Liver (tissue), 3 donors: ENCODE measurements at regions not wholly inside any gene's neighbourhood (a gene's known extent, or its start where the extent isn't known, plus 50 kb on each side); places are given as distances from the start of the nearest gene placed in this dataset.

Experiments
- FOXA1 ChIP-seq: IDR thresholded peaks from 2 replicates; pipeline ENCODE4 v1.6.1; 2016; ENCODE audit warnings: antibody characterized with exemption
- FOXA2 ChIP-seq: IDR thresholded peaks from 2 replicates; pipeline ENCODE4 v1.6.1; 2016; ENCODE audit warnings: antibody characterized with exemption
- GABPA ChIP-seq, 2 donors: IDR thresholded peaks in 1 of 2; conservative IDR thresholded peaks in 1 of 2; 2 replicates each; pipeline ENCODE4 v1.6.1; 2016; ENCODE audit warnings: antibody characterized with exemption in 2 of 2, mild to moderate bottlenecking in 1 of 2, moderate library complexity in 1 of 2
- JUND ChIP-seq, 2 donors: IDR thresholded peaks; 2 replicates each; pipeline ENCODE4 v1.6.1; 2016; ENCODE audit warnings: antibody characterized with exemption in 2 of 2
- MAX ChIP-seq: IDR thresholded peaks from 2 replicates; pipeline ENCODE4 v1.6.1; 2016; ENCODE audit warnings: antibody characterized with exemption
- RAD21 ChIP-seq, 2 donors: IDR thresholded peaks; 2 replicates each; pipeline ENCODE4 v1.6.1; 2016; ENCODE audit warnings: antibody characterized with exemption in 2 of 2, mild to moderate bottlenecking in 2 of 2
- RXRA ChIP-seq, 2 donors: IDR thresholded peaks; 2 replicates each; pipeline ENCODE4 v1.6.1; 2017 to 2018; ENCODE audit warnings: antibody characterized with exemption in 2 of 2, mild to moderate bottlenecking in 1 of 2
- SP1 ChIP-seq: IDR thresholded peaks from 2 replicates; pipeline ENCODE4 v1.6.1; 2018; ENCODE audit warnings: antibody characterized with exemption, mild to moderate bottlenecking
- TAF1 ChIP-seq: conservative IDR thresholded peaks from 2 replicates; pipeline ENCODE4 v1.6.1; 2016; ENCODE audit warnings: antibody characterized with exemption, mild to moderate bottlenecking
- YY1 ChIP-seq: IDR thresholded peaks from 2 replicates; pipeline ENCODE4 v1.6.1; 2016; ENCODE audit warnings: antibody characterized with exemption, mild to moderate bottlenecking
- TF ChIP-seq, protein P1 (sequence below): IDR thresholded peaks from 2 replicates; pipeline ENCODE4 v1.6.1; 2016; ENCODE audit warnings: antibody characterized with exemption, mild to moderate bottlenecking
- TF ChIP-seq, protein P2 (sequence below): fragments of 150-350 bp; IDR thresholded peaks from 2 replicates; pipeline ENCODE4 v1.5.1; 2017; ENCODE audit warnings: improper control_type of control experiment, low read depth, low read length; ENCODE audit not compliant: missing input control
- TF ChIP-seq, protein P3 (sequence below): IDR thresholded peaks from 2 replicates; pipeline ENCODE4 v1.6.1; 2016; ENCODE audit warnings: antibody characterized with exemption
- TF ChIP-seq, protein P4 (sequence below): IDR thresholded peaks from 2 replicates; pipeline ENCODE4 v1.6.1; 2016; ENCODE audit warnings: antibody characterized with exemption
- donor health status: healthy.
- donor health status: healthy.

GRCh38 chr16:88170528-88170991, 212.2 kb upstream of the ZNF469 start:
- TF ChIP-seq, protein P1, sequence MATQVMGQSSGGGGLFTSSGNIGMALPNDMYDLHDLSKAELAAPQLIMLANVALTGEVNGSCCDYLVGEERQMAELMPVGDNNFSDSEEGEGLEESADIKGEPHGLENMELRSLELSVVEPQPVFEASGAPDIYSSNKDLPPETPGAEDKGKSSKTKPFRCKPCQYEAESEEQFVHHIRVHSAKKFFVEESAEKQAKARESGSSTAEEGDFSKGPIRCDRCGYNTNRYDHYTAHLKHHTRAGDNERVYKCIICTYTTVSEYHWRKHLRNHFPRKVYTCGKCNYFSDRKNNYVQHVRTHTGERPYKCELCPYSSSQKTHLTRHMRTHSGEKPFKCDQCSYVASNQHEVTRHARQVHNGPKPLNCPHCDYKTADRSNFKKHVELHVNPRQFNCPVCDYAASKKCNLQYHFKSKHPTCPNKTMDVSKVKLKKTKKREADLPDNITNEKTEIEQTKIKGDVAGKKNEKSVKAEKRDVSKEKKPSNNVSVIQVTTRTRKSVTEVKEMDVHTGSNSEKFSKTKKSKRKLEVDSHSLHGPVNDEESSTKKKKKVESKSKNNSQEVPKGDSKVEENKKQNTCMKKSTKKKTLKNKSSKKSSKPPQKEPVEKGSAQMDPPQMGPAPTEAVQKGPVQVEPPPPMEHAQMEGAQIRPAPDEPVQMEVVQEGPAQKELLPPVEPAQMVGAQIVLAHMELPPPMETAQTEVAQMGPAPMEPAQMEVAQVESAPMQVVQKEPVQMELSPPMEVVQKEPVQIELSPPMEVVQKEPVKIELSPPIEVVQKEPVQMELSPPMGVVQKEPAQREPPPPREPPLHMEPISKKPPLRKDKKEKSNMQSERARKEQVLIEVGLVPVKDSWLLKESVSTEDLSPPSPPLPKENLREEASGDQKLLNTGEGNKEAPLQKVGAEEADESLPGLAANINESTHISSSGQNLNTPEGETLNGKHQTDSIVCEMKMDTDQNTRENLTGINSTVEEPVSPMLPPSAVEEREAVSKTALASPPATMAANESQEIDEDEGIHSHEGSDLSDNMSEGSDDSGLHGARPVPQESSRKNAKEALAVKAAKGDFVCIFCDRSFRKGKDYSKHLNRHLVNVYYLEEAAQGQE, result no peak
- TF ChIP-seq MAX, result no peak
- TF ChIP-seq FOXA2, result no peak
- TF ChIP-seq, protein P2, sequence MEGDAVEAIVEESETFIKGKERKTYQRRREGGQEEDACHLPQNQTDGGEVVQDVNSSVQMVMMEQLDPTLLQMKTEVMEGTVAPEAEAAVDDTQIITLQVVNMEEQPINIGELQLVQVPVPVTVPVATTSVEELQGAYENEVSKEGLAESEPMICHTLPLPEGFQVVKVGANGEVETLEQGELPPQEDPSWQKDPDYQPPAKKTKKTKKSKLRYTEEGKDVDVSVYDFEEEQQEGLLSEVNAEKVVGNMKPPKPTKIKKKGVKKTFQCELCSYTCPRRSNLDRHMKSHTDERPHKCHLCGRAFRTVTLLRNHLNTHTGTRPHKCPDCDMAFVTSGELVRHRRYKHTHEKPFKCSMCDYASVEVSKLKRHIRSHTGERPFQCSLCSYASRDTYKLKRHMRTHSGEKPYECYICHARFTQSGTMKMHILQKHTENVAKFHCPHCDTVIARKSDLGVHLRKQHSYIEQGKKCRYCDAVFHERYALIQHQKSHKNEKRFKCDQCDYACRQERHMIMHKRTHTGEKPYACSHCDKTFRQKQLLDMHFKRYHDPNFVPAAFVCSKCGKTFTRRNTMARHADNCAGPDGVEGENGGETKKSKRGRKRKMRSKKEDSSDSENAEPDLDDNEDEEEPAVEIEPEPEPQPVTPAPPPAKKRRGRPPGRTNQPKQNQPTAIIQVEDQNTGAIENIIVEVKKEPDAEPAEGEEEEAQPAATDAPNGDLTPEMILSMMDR, result no peak
- no peak for TF ChIP-seq YY1
- no peak for TF ChIP-seq FOXA1
- no peak for TF ChIP-seq RXRA (IDR thresholded peaks at IDR 0.05)
- no peak for TF ChIP-seq RAD21 (IDR thresholded peaks at IDR 0.05)
- no peak for TF ChIP-seq TAF1
- TF ChIP-seq, protein P3, sequence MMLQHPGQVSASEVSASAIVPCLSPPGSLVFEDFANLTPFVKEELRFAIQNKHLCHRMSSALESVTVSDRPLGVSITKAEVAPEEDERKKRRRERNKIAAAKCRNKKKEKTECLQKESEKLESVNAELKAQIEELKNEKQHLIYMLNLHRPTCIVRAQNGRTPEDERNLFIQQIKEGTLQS, result no peak
- no peak for TF ChIP-seq GABPA (IDR thresholded peaks at IDR 0.05 in 1 of 2, conservative IDR thresholded peaks at IDR 0.05 in 1 of 2)
- no peak for TF ChIP-seq SP1
- TF ChIP-seq, protein P4, sequence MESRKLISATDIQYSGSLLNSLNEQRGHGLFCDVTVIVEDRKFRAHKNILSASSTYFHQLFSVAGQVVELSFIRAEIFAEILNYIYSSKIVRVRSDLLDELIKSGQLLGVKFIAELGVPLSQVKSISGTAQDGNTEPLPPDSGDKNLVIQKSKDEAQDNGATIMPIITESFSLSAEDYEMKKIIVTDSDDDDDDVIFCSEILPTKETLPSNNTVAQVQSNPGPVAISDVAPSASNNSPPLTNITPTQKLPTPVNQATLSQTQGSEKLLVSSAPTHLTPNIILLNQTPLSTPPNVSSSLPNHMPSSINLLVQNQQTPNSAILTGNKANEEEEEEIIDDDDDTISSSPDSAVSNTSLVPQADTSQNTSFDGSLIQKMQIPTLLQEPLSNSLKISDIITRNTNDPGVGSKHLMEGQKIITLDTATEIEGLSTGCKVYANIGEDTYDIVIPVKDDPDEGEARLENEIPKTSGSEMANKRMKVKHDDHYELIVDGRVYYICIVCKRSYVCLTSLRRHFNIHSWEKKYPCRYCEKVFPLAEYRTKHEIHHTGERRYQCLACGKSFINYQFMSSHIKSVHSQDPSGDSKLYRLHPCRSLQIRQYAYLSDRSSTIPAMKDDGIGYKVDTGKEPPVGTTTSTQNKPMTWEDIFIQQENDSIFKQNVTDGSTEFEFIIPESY, result no peak
- no peak for TF ChIP-seq JUND (IDR thresholded peaks at IDR 0.05)
